ENCODE measurements at regions not wholly inside any gene's neighbourhood (a gene's known extent, or its start where the extent isn't known, plus 50 kb on each side); places are given as distances from the start of the nearest gene placed in this dataset.

- peaks cover 0 to 10% (median 4%) of the 10 kb centered on the region in 5 donors for H3K9me3 ChIP-seq (ENCODE audit: control insufficient read depth in 5 of 5, low read length in 5 of 5)
- no peak overlapping the region for H3K4me3 ChIP-seq (ENCODE audit: low read depth in 1 of 5, low read length in 5 of 5)
- H3K9ac ChIP-seq (ENCODE audit: low read length in 5 of 5) = no peak overlapping the region
- no peaks in the 10 kb centered on the region for H3K36me3 ChIP-seq (ENCODE audit: control insufficient read depth in 5 of 5, insufficient read depth in 5 of 5, low read length in 5 of 5)
- no peaks in the 10 kb centered on the region for H3K27me3 ChIP-seq (ENCODE audit: control insufficient read depth in 5 of 5, insufficient read depth in 4 of 5, low read length in 5 of 5)
- H3K4me1 ChIP-seq (ENCODE audit: control insufficient read depth in 5 of 5, insufficient read depth in 5 of 5, low read length in 5 of 5) = no peaks in the 10 kb centered on the region
- H3K27ac ChIP-seq (ENCODE audit: low read depth, low read length) = no peak overlapping the region
These were observed 866.8 kb downstream of the C6orf118 start for GRCh38 chr6:164442572-164442971.

DNA sequence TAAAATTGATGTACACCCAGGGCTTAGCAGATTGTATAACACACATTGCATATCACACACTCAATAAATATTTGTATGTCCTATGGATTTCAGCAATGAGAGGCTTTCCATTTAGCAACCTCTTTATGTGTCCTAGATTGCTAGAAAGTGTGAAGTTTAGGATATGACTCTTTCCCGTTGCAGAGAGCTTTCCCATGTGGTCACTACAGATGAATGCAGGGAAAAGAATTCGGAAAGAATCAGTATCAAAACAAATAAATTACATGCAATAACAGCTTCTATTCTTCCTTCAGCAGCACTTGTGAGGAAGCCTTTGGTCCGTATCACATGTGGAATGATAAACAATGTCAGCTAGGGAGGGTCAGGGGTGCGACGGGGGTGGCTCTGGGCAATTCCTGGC is 870.1 kb downstream of the C6orf118 start:
- Histone ChIP-seq H3K36me3 (ENCODE audit: control insufficient read depth in 5 of 5, insufficient read depth in 5 of 5, low read length in 5 of 5) (no peaks in the 10 kb centered on the region), H3K4me1 (ENCODE audit: control insufficient read depth in 5 of 5, insufficient read depth in 5 of 5, low read length in 5 of 5) (no peaks in the 10 kb centered on the region), H3K27ac (ENCODE audit: low read depth, low read length) (no peak overlapping the region), H3K4me3 (ENCODE audit: low read depth in 1 of 5, low read length in 5 of 5) (no peak overlapping the region), H3K27me3 (ENCODE audit: control insufficient read depth in 5 of 5, insufficient read depth in 4 of 5, low read length in 5 of 5) (no peaks in the 10 kb centered on the region), H3K9ac (ENCODE audit: low read length in 5 of 5) (no peak overlapping the region), H3K9me3 (ENCODE audit: control insufficient read depth in 5 of 5, low read length in 5 of 5) (peaks cover 0 to 10% (median 4%) of the 10 kb centered on the region in 5 donors)

- Histone ChIP-seq H3K4me1 (ENCODE audit: control insufficient read depth in 5 of 5, insufficient read depth in 5 of 5, low read length in 5 of 5) (no peaks in the 10 kb centered on the region), H3K9ac (ENCODE audit: low read length in 5 of 5) (no peak overlapping the region), H3K27ac (ENCODE audit: low read depth, low read length) (no peak overlapping the region), H3K9me3 (ENCODE audit: control insufficient read depth in 5 of 5, low read length in 5 of 5) (no peaks in the 10 kb centered on the region), H3K4me3 (ENCODE audit: low read depth in 1 of 5, low read length in 5 of 5) (no peak overlapping the region), H3K27me3 (ENCODE audit: control insufficient read depth in 5 of 5, insufficient read depth in 4 of 5, low read length in 5 of 5) (no peaks in the 10 kb centered on the region), H3K36me3 (ENCODE audit: control insufficient read depth in 5 of 5, insufficient read depth in 5 of 5, low read length in 5 of 5) (no peaks in the 10 kb centered on the region)
These were observed 872.4 kb downstream of the C6orf118 start for GRCh38 chr6:164436976-164437375.

DNA sequence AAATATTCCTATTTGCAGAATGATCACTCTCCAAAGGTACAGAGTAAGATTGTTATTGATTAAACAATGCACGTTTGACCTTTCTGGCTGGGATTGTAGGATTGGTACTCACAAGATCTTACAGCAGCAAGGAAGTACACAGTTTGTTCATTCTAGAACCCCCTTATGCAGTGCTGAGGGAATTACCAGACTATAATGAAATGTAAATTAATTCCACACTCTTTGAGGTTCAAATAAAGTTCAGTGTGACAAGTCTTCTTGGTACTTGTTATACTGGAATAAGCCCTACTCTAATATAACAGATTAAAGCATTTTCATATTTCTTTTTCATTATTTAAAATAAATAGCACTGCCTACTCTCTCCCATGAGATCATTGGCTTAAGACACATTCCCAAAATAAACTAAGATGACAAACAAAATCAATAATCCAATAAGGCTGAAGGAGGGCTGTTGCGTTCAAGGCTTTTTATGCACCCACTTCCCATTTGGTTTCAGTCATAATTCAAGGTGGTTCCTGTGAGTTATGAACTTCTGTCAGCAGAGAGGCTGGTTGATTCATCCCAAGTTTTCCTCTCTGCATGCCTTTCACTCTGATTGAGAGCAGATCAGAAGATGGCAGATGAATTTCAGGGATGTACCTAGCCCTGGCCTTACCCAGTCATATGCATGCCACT is 881.5 kb downstream of the C6orf118 start:
- Histone ChIP-seq H3K9me3 (ENCODE audit: control insufficient read depth in 5 of 5, low read length in 5 of 5) (peaks cover 0 to 4% (median 0%) of the 10 kb centered on the region in 5 donors), H3K4me3 (ENCODE audit: low read depth in 1 of 5, low read length in 5 of 5) (no peak overlapping the region), H3K36me3 (ENCODE audit: control insufficient read depth in 5 of 5, insufficient read depth in 5 of 5, low read length in 5 of 5) (no peaks in the 10 kb centered on the region), H3K27me3 (ENCODE audit: control insufficient read depth in 5 of 5, insufficient read depth in 4 of 5, low read length in 5 of 5) (no peaks in the 10 kb centered on the region), H3K9ac (ENCODE audit: low read length in 5 of 5) (no peak overlapping the region), H3K27ac (ENCODE audit: low read depth, low read length) (no peak overlapping the region), H3K4me1 (ENCODE audit: control insufficient read depth in 5 of 5, insufficient read depth in 5 of 5, low read length in 5 of 5) (no peaks in the 10 kb centered on the region)

GRCh38 chr6:164424489-164424888 is 884.9 kb downstream of the C6orf118 start:
- Histone ChIP-seq H3K36me3 (ENCODE audit: control insufficient read depth in 5 of 5, insufficient read depth in 5 of 5, low read length in 5 of 5) (no peaks in the 10 kb centered on the region), H3K27me3 (ENCODE audit: control insufficient read depth in 5 of 5, insufficient read depth in 4 of 5, low read length in 5 of 5) (no peaks in the 10 kb centered on the region), H3K4me3 (ENCODE audit: low read depth in 1 of 5, low read length in 5 of 5) (no peak overlapping the region)

GRCh38 chr6:164419099-164419498 is 890.3 kb downstream of the C6orf118 start:
- Histone ChIP-seq H3K27ac (ENCODE audit: low read depth, low read length) (no peak overlapping the region), H3K9ac (ENCODE audit: low read length in 5 of 5) (no peak overlapping the region), H3K9me3 (ENCODE audit: control insufficient read depth in 5 of 5, low read length in 5 of 5) (peaks cover 0 to 12% (median 9%) of the 10 kb centered on the region in 5 donors), H3K36me3 (ENCODE audit: control insufficient read depth in 5 of 5, insufficient read depth in 5 of 5, low read length in 5 of 5) (no peaks in the 10 kb centered on the region), H3K4me1 (ENCODE audit: control insufficient read depth in 5 of 5, insufficient read depth in 5 of 5, low read length in 5 of 5) (peaks cover 0 to 10% (median 0%) of the 10 kb centered on the region in 5 donors), H3K27me3 (ENCODE audit: control insufficient read depth in 5 of 5, insufficient read depth in 4 of 5, low read length in 5 of 5) (no peaks in the 10 kb centered on the region), H3K4me3 (ENCODE audit: low read depth in 1 of 5, low read length in 5 of 5) (no peak overlapping the region)

More at GRCh38 chr6:164424489-164424888, 884.9 kb downstream of the C6orf118 start:
- H3K9ac ChIP-seq (ENCODE audit: low read length in 5 of 5) = no peak overlapping the region
- no peaks in the 10 kb centered on the region for H3K4me1 ChIP-seq (ENCODE audit: control insufficient read depth in 5 of 5, insufficient read depth in 5 of 5, low read length in 5 of 5)
- peaks cover 0 to 12% (median 9%) of the 10 kb centered on the region in 5 donors for H3K9me3 ChIP-seq (ENCODE audit: control insufficient read depth in 5 of 5, low read length in 5 of 5)
- H3K27ac ChIP-seq (ENCODE audit: low read depth, low read length) = no peak overlapping the region

DNA sequence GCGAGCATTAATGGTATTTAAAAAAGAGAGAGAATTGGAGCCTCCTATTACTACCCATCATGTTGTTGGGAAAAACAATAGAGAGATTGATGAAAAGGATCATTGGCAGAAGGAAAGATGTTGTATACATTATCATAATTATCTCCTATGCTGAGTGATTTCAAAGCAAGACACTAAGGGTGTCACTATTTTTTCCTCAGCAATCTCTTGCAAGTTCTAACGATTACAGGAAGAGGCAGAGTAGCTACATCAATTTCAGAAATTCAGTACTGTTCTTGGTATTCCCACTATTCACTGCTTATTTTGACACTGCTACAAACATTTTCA is 891.2 kb downstream of the C6orf118 start:
- H3K4me1 ChIP-seq (ENCODE audit: control insufficient read depth in 5 of 5, insufficient read depth in 5 of 5, low read length in 5 of 5) = peaks cover 0 to 10% (median 0%) of the 10 kb centered on the region in 5 donors
- no peak overlapping the region for H3K27ac ChIP-seq (ENCODE audit: low read depth, low read length)
- H3K36me3 ChIP-seq (ENCODE audit: control insufficient read depth in 5 of 5, insufficient read depth in 5 of 5, low read length in 5 of 5) = no peaks in the 10 kb centered on the region
- no peaks in the 10 kb centered on the region for H3K27me3 ChIP-seq (ENCODE audit: control insufficient read depth in 5 of 5, insufficient read depth in 4 of 5, low read length in 5 of 5)
- no peak overlapping the region for H3K4me3 ChIP-seq (ENCODE audit: low read depth in 1 of 5, low read length in 5 of 5)
- no peak overlapping the region for H3K9ac ChIP-seq (ENCODE audit: low read length in 5 of 5)
- peaks cover 0 to 12% (median 9%) of the 10 kb centered on the region in 5 donors for H3K9me3 ChIP-seq (ENCODE audit: control insufficient read depth in 5 of 5, low read length in 5 of 5)

GRCh38 chr6:164417537-164418261 is 891.7 kb downstream of the C6orf118 start:
- no peak overlapping the region for H3K27ac ChIP-seq (ENCODE audit: low read depth, low read length)
- H3K9ac ChIP-seq (ENCODE audit: low read length in 5 of 5) = no peak overlapping the region
- H3K4me3 ChIP-seq (ENCODE audit: low read depth in 1 of 5, low read length in 5 of 5) = no peak overlapping the region
- H3K4me1 ChIP-seq (ENCODE audit: control insufficient read depth in 5 of 5, insufficient read depth in 5 of 5, low read length in 5 of 5) = peaks cover 0 to 10% (median 0%) of the 10 kb centered on the region in 5 donors
- no peaks in the 10 kb centered on the region for H3K36me3 ChIP-seq (ENCODE audit: control insufficient read depth in 5 of 5, insufficient read depth in 5 of 5, low read length in 5 of 5)
- no peaks in the 10 kb centered on the region for H3K27me3 ChIP-seq (ENCODE audit: control insufficient read depth in 5 of 5, insufficient read depth in 4 of 5, low read length in 5 of 5)
- H3K9me3 ChIP-seq (ENCODE audit: control insufficient read depth in 5 of 5, low read length in 5 of 5) = peaks cover 0 to 11% (median 8%) of the 10 kb centered on the region in 5 donors

DNA sequence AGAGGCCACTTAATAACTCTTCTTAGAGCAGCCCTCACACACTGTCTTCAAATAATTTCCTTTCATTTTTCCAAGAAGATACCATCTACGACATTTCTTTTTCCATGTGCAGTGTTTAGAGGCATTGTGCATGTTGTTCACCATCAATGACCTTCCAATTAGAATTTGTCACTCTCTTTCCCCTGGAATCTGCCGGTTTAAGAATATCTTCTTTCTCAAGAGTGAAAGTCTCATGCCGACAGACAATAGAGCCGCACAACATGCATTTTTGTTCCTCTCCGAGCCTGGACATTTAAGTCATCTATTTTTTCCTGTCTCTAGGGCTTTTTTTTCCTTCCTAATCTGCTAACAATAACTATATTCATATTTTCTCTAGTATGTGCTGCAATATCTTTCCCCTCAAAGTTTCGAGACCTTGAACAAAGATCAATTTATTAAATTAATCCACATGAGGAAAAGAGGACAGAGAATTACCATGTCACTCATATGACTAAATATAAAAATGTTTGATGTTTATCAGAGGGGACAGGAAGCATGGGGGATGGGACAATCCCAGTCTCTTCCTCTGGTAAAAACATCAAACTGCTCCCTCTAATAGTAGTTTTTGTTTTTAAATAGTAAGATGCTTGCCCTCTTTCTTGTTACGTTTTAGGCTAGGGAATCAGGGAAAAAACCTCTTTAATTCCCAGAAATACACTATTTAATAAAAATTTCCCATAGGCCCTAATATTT is 893.4 kb downstream of the C6orf118 start:
- Histone ChIP-seq H3K27ac (ENCODE audit: low read depth, low read length) (peak overlapping the region; percentile 38), H3K4me1 (ENCODE audit: control insufficient read depth in 5 of 5, insufficient read depth in 5 of 5, low read length in 5 of 5) (peaks cover 0 to 10% (median 0%) of the 10 kb centered on the region in 5 donors), H3K9ac (ENCODE audit: low read length in 5 of 5) (peak overlapping the region in 1 of 5 donors; percentile 44), H3K9me3 (ENCODE audit: control insufficient read depth in 5 of 5, low read length in 5 of 5) (no peaks in the 10 kb centered on the region), H3K27me3 (ENCODE audit: control insufficient read depth in 5 of 5, insufficient read depth in 4 of 5, low read length in 5 of 5) (no peaks in the 10 kb centered on the region), H3K4me3 (ENCODE audit: low read depth in 1 of 5, low read length in 5 of 5) (peak overlapping the region in 4 of 5 donors; percentile 26 to 52 (median 42)), H3K36me3 (ENCODE audit: control insufficient read depth in 5 of 5, insufficient read depth in 5 of 5, low read length in 5 of 5) (no peaks in the 10 kb centered on the region)

DNA sequence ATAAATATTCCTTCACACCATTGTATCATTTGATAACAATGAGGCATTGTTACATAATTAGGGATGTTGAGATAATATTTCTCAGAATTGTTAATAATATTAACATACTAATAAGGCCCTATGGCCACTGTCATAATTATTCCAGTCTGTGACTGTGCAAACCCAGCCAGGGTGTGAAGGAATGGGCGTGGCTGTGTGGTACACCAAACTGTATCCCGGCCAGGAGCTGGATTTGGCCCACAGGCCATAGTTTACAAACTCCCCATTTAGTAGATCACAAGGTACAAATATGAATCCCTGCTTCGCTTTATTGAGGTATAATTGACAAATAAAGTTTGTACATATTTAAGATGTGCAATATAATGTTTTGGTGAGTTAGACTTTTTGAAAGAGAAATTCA is 894.7 kb downstream of the C6orf118 start:
- no peak overlapping the region for H3K27ac ChIP-seq (ENCODE audit: low read depth, low read length)

More for the DNA sequence above, 894.7 kb downstream of the C6orf118 start:
- H3K36me3 ChIP-seq (ENCODE audit: control insufficient read depth in 5 of 5, insufficient read depth in 5 of 5, low read length in 5 of 5) = no peaks in the 10 kb centered on the region
- H3K27me3 ChIP-seq (ENCODE audit: control insufficient read depth in 5 of 5, insufficient read depth in 4 of 5, low read length in 5 of 5) = no peaks in the 10 kb centered on the region
- H3K9ac ChIP-seq (ENCODE audit: low read length in 5 of 5) = no peak overlapping the region
- H3K4me3 ChIP-seq (ENCODE audit: low read depth in 1 of 5, low read length in 5 of 5) = no peak overlapping the region
- H3K4me1 ChIP-seq (ENCODE audit: control insufficient read depth in 5 of 5, insufficient read depth in 5 of 5, low read length in 5 of 5) = peaks cover 0 to 12% (median 0%) of the 10 kb centered on the region in 5 donors
- no peaks in the 10 kb centered on the region for H3K9me3 ChIP-seq (ENCODE audit: control insufficient read depth in 5 of 5, low read length in 5 of 5)

All from subcutaneous abdominal adipose tissue (tissue), 5 donors.